Islet precursor cell (in vitro differentiated cells): ENCODE measurements at regions not wholly inside any gene's neighbourhood (a gene's known extent, or its start where the extent isn't known, plus 50 kb on each side); places are given as distances from the start of the nearest gene placed in this dataset.
A peak's percentile ranks its signal among the peaks of the same experiment; 100 is the strongest.
"Not testable (repeated sequence)": the region's sequence is repeated elsewhere in the genome, so short reads cannot be mapped to it uniquely, and the experiment has no call there.

Experiments used
- DNase-seq: peaks from one replicate; pipeline ENCODE4 v3.0.0-alpha.2; 2018

GRCh38 chr2:166831930-166832329 is 56.4 kb upstream of the XIRP2 start:
- no peak for DNase-seq

- no peak for DNase-seq
Measured at GRCh38 chr2:166825914-166826313, 62.4 kb upstream of the XIRP2 start.

- DNase-seq, result no peak
Measured at GRCh38 chr2:166814335-166814734, 73.9 kb upstream of the XIRP2 start.

GRCh38 chr2:166812166-166812891 is 76.0 kb upstream of the XIRP2 start:
- DNase-seq, result no peak

- no peak for DNase-seq
Measured at GRCh38 chr2:166805753-166806152, 82.5 kb upstream of the XIRP2 start.

- no peak for DNase-seq
Measured at GRCh38 chr2:166803373-166804000, 84.8 kb upstream of the XIRP2 start.

- DNase-seq, result no peak
Measured at GRCh38 chr2:166802475-166802874, 85.8 kb upstream of the XIRP2 start.

GRCh38 chr2:166792808-166793207 is 95.5 kb upstream of the XIRP2 start:
- DNase-seq, result no peak

GRCh38 chr2:166786707-166787106 is 101.6 kb upstream of the XIRP2 start:
- DNase-seq, result no peak

GRCh38 chr2:166784296-166784946 is 103.9 kb upstream of the XIRP2 start:
- peak; percentile 85 for DNase-seq

- no peak for DNase-seq
Measured at GRCh38 chr2:166775176-166775575, 113.1 kb upstream of the XIRP2 start.

- no peak for DNase-seq
Measured at GRCh38 chr2:166773308-166773949, 114.9 kb upstream of the XIRP2 start.

- no peak for DNase-seq
Measured at GRCh38 chr2:166768393-166769123, 119.7 kb upstream of the XIRP2 start.

- DNase-seq, result not testable (repeated sequence)
Measured at GRCh38 chr2:166766769-166767322, 121.4 kb upstream of the XIRP2 start.

GRCh38 chr2:166766220-166766619 is 122.1 kb upstream of the XIRP2 start:
- no peak for DNase-seq

GRCh38 chr2:166765141-166765540 is 123.1 kb upstream of the XIRP2 start:
- no peak for DNase-seq

- DNase-seq, result no peak
Measured at GRCh38 chr2:166764702-166765101, 123.6 kb upstream of the XIRP2 start.

GRCh38 chr2:166764216-166764615 is 124.1 kb upstream of the XIRP2 start:
- no peak for DNase-seq

- DNase-seq, result no peak
Measured at GRCh38 chr2:166762746-166763145, 125.5 kb upstream of the XIRP2 start.

- DNase-seq, result no peak
Measured at GRCh38 chr2:166758956-166759355, 129.3 kb upstream of the XIRP2 start.

GRCh38 chr2:166750624-166751023 is 137.7 kb upstream of the XIRP2 start:
- no peak for DNase-seq

- not testable (repeated sequence) for DNase-seq
Measured at GRCh38 chr2:166744117-166744516, 144.2 kb upstream of the XIRP2 start.

GRCh38 chr2:166743482-166743881 is 144.8 kb upstream of the XIRP2 start:
- not testable (repeated sequence) for DNase-seq
